HCT116 (cell line): ENCODE measurements at regions not wholly inside any gene's neighbourhood (a gene's known extent, or its start where the extent isn't known, plus 50 kb on each side); places are given as distances from the start of the nearest gene placed in this dataset.
"Not testable (repeated sequence)": the region's sequence is repeated elsewhere in the genome, so short reads cannot be mapped to it uniquely, and the experiment has no call there.

Source experiments
- ATAC-seq: fragments of 200-7000 bp; cut with Tn5 transposase; 2 replicates; pipeline ENCODE4 v1.9.1; 2020; ENCODE audit warnings: mild to moderate bottlenecking, moderate library complexity
- BruUV-seq: library from RNA; stranded (reverse); fragments of 400-500 nt; replicated peaks from 2 replicates; lab custom pipeline; 2021; lab: Mats Ljungman, UMichigan
- CTCF ChIA-PET: fragments of 300-600 bp; sonication (Branson Sonifier 250); formaldehyde crosslinking; loops from one replicate; lab custom pipeline; 2021; ENCODE audit warnings: antibody characterized with exemption; lab: Charles Lee
- POLR2A ChIA-PET: fragments of 300-600, 350-600 bp; sonication (Branson Sonifier 250); formaldehyde crosslinking; loops from one replicate; lab custom pipeline; 2021; ENCODE audit warnings: antibody characterized with exemption; lab: Charles Lee
- RAD21 ChIA-PET, 2 experiments: fragments of 300-600 bp; sonication (Branson Sonifier 250); formaldehyde crosslinking; loops; one replicate each; lab custom pipeline; 2023; ENCODE audit warnings: low total read pairs in 2 of 2; ENCODE audit not compliant: uncharacterized antibody in 2 of 2, unreplicated experiment in 2 of 2, low non-redundant PET in 1 of 2; lab: Charles Lee
- DNase-seq: peaks from one replicate; pipeline ENCODE4 v3.0.0-alpha.2; 2010; ENCODE audit warnings: low read depth, low spot score
- H2AFZ ChIP-seq: fragments of 200-600 bp; shearing (Covaris generic), sonication (generic); 2 replicates; pipeline ENCODE4 v1.6.1; 2017; ENCODE audit warnings: low read depth, mixed run types, mixed read lengths, antibody characterized with exemption, low read length; ENCODE audit not compliant: poor library complexity, severe bottlenecking
- H3K27ac ChIP-seq: 2 replicates; pipeline ENCODE4 v1.5.1; 2012; ENCODE audit warnings: low read depth, low read length
- H3K27me3 ChIP-seq: fragments of 200-600 bp; sonication (generic); 2 replicates; pipeline ENCODE4 v1.6.1; 2016; ENCODE audit warnings: mixed run types, low read length, mixed read lengths; ENCODE audit not compliant: insufficient read depth
- H3K36me3 ChIP-seq, 2 experiments: fragments of 200-500 bp in 1 of 2; fragments of 200-600 bp in 1 of 2; sonication (Bioruptor generic) in 1 of 2; sonication (generic) in 1 of 2; 2 replicates each; pipeline versions ENCODE4 v1.5.1 to v1.6.1; 2014 to 2016; ENCODE audit warnings: low read length in 2 of 2, inconsistent platforms in 1 of 2, mixed read lengths in 1 of 2, mixed run types in 1 of 2; ENCODE audit not compliant: insufficient read depth in 2 of 2, control insufficient read depth in 1 of 2
- H3K4me1 ChIP-seq, 2 experiments: fragments of 200-600 bp in 1 of 2; sonication (generic) in 1 of 2; 2 replicates each; pipeline versions ENCODE4 v1.5.1 to v1.6.1; 2012 to 2017; ENCODE audit warnings: low read length in 2 of 2, inconsistent platforms in 1 of 2, mild to moderate bottlenecking in 1 of 2, mixed read lengths in 1 of 2, mixed run types in 1 of 2, moderate library complexity in 1 of 2; ENCODE audit not compliant: insufficient read depth in 2 of 2, control insufficient read depth in 1 of 2
- H3K4me2 ChIP-seq: fragments of 200-600 bp; sonication (generic); 2 replicates; pipeline ENCODE4 v1.6.1; 2017; ENCODE audit warnings: mixed run types, low read length, mixed read lengths
- H3K4me3 ChIP-seq, 2 experiments: fragments of 200-600 bp in 1 of 2; sonication (generic) in 1 of 2; replicated peaks in 1 of 2; 2 replicates each; pipeline ENCODE4 v1.5.1; 2011 to 2016; ENCODE audit warnings: low read length in 2 of 2, control low read depth in 1 of 2, low read depth in 1 of 2, mild to moderate bottlenecking in 1 of 2, mixed read lengths in 1 of 2, mixed run types in 1 of 2
- H3K79me2 ChIP-seq: fragments of 200-600 bp; sonication (generic); 2 replicates; pipeline ENCODE4 v1.6.1; 2017; ENCODE audit warnings: mild to moderate bottlenecking, mixed run types, low read length, moderate library complexity, mixed read lengths; ENCODE audit not compliant: insufficient read depth
- H3K9ac ChIP-seq: fragments of 200-600 bp; sonication (generic); 2 replicates; pipeline ENCODE4 v1.6.1; 2016; ENCODE audit warnings: low read length, mixed read lengths
- H3K9me2 ChIP-seq: fragments of 200-600 bp; sonication (generic), shearing (Covaris generic); 2 replicates; pipeline ENCODE4 v1.6.1; 2017; ENCODE audit warnings: mixed run types, mild to moderate bottlenecking, moderate library complexity; ENCODE audit not compliant: insufficient read depth
- H3K9me3 ChIP-seq, 2 experiments: fragments of 200-500 bp in 1 of 2; fragments of 200-600 bp in 1 of 2; sonication (Bioruptor generic) in 1 of 2; sonication (generic) in 1 of 2; 2 replicates each; pipeline ENCODE4 v1.6.1; 2014 to 2017; ENCODE audit warnings: low read length in 2 of 2, mixed read lengths in 2 of 2, inconsistent platforms in 1 of 2, low read depth in 1 of 2, mild to moderate bottlenecking in 1 of 2, mixed run types in 1 of 2, moderate library complexity in 1 of 2; ENCODE audit not compliant: control insufficient read depth in 1 of 2, insufficient read depth in 1 of 2
- H4K20me1 ChIP-seq: fragments of 200-600 bp; sonication (generic), shearing (Covaris generic); 2 replicates; pipeline ENCODE4 v1.6.1; 2017; ENCODE audit warnings: mixed run types, mild to moderate bottlenecking, moderate library complexity; ENCODE audit not compliant: insufficient read depth
- CEBPB ChIP-seq: IDR thresholded peaks from 2 replicates; pipeline ENCODE4 v1.6.1; 2012; ENCODE audit warnings: low read depth
- CTCF ChIP-seq, 3 experiments: fragments of 200-600 bp in 1 of 3; sonication (generic) in 1 of 3; IDR thresholded peaks in 2 of 3; conservative IDR thresholded peaks in 1 of 3; 2 replicates each; pipeline ENCODE4 v1.5.1; 2012 to 2017; ENCODE audit warnings: low read depth in 2 of 3, low read length in 2 of 3, antibody characterized with exemption in 1 of 3, borderline replicate concordance in 1 of 3, control low read depth in 1 of 3, mild to moderate bottlenecking in 1 of 3, mixed read lengths in 1 of 3, mixed run types in 1 of 3, moderate library complexity in 1 of 3; ENCODE audit not compliant: insufficient read depth in 1 of 3
- EGR1 ChIP-seq: IDR thresholded peaks from 2 replicates; pipeline ENCODE4 v1.6.1; 2012; ENCODE audit warnings: low read depth
- REST ChIP-seq: IDR thresholded peaks from 2 replicates; pipeline ENCODE4 v1.6.1; 2012; ENCODE audit warnings: low read depth
- SP1 ChIP-seq: IDR thresholded peaks from 2 replicates; pipeline ENCODE4 v1.6.1; 2012; ENCODE audit warnings: low read depth
- SRF ChIP-seq: IDR thresholded peaks from 2 replicates; pipeline ENCODE4 v1.6.1; 2012; ENCODE audit warnings: low read depth
- TCF7L2 ChIP-seq: IDR thresholded peaks from 2 replicates; pipeline ENCODE4 v1.7.0; 2011; ENCODE audit warnings: borderline replicate concordance, inconsistent platforms; ENCODE audit not compliant: insufficient read depth, insufficient read length; ENCODE audit errors: extremely low read depth
- YY1 ChIP-seq: IDR thresholded peaks from 2 replicates; pipeline ENCODE4 v1.6.1; 2011; ENCODE audit warnings: low read length, low read depth, moderate library complexity, mild to moderate bottlenecking; ENCODE audit not compliant: insufficient replicate concordance; ENCODE audit errors: extremely low read depth
- ZNF274 ChIP-seq: fragments of 200-500 bp; sonication (Bioruptor generic); IDR thresholded peaks from 2 replicates; pipeline ENCODE4 v1.6.1; 2014; ENCODE audit warnings: mild to moderate bottlenecking, low read depth, low read length, inconsistent platforms
- intact Hi-C: fragments of 100-400 bp; cut with micrococcal nuclease; formaldehyde crosslinking; loops from 2 replicates; pipeline ENCODE4 v1.10.0; 2022

GRCh38 chr3:73999501-73999900 lies 374.8 kb upstream of the PDZRN3 start:
- Histone ChIP-seq H3K9me2 (no peaks in the 10 kb centered on the region), H3K4me1 (no peaks in the 10 kb centered on the region), H3K9me3 (peaks cover 4 to 24% of the 10 kb centered on the region in 2 experiments; a peak in 2 of 4 replicates)
- CTCF ChIA-PET: no interaction called here
- no TSS peak for BruUV-seq
- no peak for TF ChIP-seq TCF7L2
- TF ChIP-seq CTCF (IDR thresholded peaks at IDR 0.05 in 2 of 3, conservative IDR thresholded peaks at IDR 0.05 in 1 of 3; ENCODE audit: borderline replicate concordance in 1 of 3, insufficient read depth in 1 of 3, low read depth in 2 of 3, low read length in 2 of 3): no peak
- no peak for TF ChIP-seq ZNF274
- TF ChIP-seq SRF: no peak
- TF ChIP-seq EGR1: no peak
- TF ChIP-seq REST: no peak
- TF ChIP-seq CEBPB: no peak
- no peak for TF ChIP-seq YY1
- TF ChIP-seq SP1: no peak
- TF ChIP-seq, all 23 proteins: peak for 0
- Histone ChIP-seq H3K79me2 (no peaks in the 10 kb centered on the region), H3K27ac (no peak overlapping the region), H3K27me3 (no peaks in the 10 kb centered on the region), H3K9ac (no peak overlapping the region), H4K20me1 (no peaks in the 10 kb centered on the region), H2AFZ (no peak overlapping the region), H3K36me3 (no peaks in the 10 kb centered on the region), H3K4me2 (no peak overlapping the region), H3K4me3 (no peak overlapping the region)
- DNase-seq: no peak
- ATAC-seq: no peak
- ChIA-PET RAD21 (no interaction called here), POLR2A (no interaction called here)
- intact Hi-C loops: no loop called here

DNA sequence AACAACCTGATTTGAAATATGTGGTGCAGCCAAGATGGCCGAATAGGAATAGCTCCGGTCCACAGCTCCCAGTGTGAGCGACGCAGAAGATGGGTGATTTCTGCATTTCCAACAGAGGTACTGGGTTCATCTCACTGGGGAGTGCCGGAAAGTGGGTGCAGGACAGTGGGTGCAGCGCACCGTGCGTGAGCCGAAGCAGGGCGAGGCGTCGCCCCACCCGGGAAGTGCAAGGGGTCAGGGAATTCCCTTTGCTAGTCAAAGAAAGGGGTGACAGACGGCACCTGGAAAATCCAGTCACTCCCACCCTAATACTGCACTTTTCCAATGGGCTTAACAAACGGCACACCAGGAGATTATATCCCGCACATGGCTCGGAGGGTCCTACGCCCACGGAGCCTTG lies 365.9 kb upstream of the PDZRN3 start:
- CTCF ChIA-PET, RAD21 ChIA-PET, POLR2A ChIA-PET: not testable (repeated sequence)

More for the DNA sequence above, 365.9 kb upstream of the PDZRN3 start:
- H4K20me1 ChIP-seq, H3K9ac ChIP-seq, ATAC-seq, H3K27me3 ChIP-seq, H3K4me3 ChIP-seq, BruUV-seq, H3K36me3 ChIP-seq, H3K79me2 ChIP-seq, H3K4me2 ChIP-seq, H3K4me1 ChIP-seq, intact Hi-C loops, H3K9me2 ChIP-seq, H3K27ac ChIP-seq, H3K9me3 ChIP-seq, DNase-seq, H2AFZ ChIP-seq: not testable (repeated sequence)
